CD14-positive monocyte (primary cell): ENCODE measurements at regions not wholly inside any gene's neighbourhood (a gene's known extent, or its start where the extent isn't known, plus 50 kb on each side); places are given as distances from the start of the nearest gene placed in this dataset.

Source experiments
- DNase-seq, 3 donors: peaks; one replicate each; pipeline ENCODE4 v3.0.0-alpha.2; 2011 to 2022
- H2AFZ ChIP-seq: 2 replicates; pipeline ENCODE4 v1.6.0; 2012; ENCODE audit warnings: mild to moderate bottlenecking, low read depth, low read length, inconsistent platforms; ENCODE audit not compliant: insufficient read depth, poor library complexity, severe bottlenecking
- H3K27ac ChIP-seq, 2 donors: 1 replicate in 1 of 2; 2 replicates in 1 of 2; pipeline ENCODE4 v1.5.1; 2012 to 2013; ENCODE audit warnings: low read length in 2 of 2, control low read depth in 1 of 2, inconsistent platforms in 1 of 2, low read depth in 1 of 2, mild to moderate bottlenecking in 1 of 2
- H3K27me3 ChIP-seq, 2 donors: one replicate each; pipeline versions ENCODE4 v1.6.0 to v1.6.1; 2011 to 2013; ENCODE audit warnings: low read length in 2 of 2; ENCODE audit not compliant: control insufficient read depth in 2 of 2, insufficient read depth in 2 of 2
- H3K36me3 ChIP-seq, 2 donors: replicated peaks in 1 of 2; 1 replicate in 1 of 2; 2 replicates in 1 of 2; pipeline versions ENCODE4 v1.5.1 to v1.6.1; 2012 to 2013; ENCODE audit warnings: low read length in 2 of 2, control low read depth in 1 of 2, inconsistent platforms in 1 of 2, mild to moderate bottlenecking in 1 of 2; ENCODE audit not compliant: insufficient read depth in 2 of 2, control insufficient read depth in 1 of 2
- H3K4me1 ChIP-seq, 2 donors: 1 replicate in 1 of 2; 2 replicates in 1 of 2; pipeline versions ENCODE4 v1.5.1 to v1.6.1; 2012 to 2013; ENCODE audit warnings: low read length in 2 of 2, control low read depth in 1 of 2, inconsistent platforms in 1 of 2, mild to moderate bottlenecking in 1 of 2, moderate library complexity in 1 of 2; ENCODE audit not compliant: insufficient read depth in 2 of 2, control insufficient read depth in 1 of 2
- H3K4me2 ChIP-seq: replicated peaks from 2 replicates; pipeline ENCODE3; 2012; ENCODE audit warnings: low read length, moderate library complexity, mild to moderate bottlenecking; ENCODE audit not compliant: poor library complexity, severe bottlenecking; ENCODE audit errors: extremely low read depth
- H3K4me3 ChIP-seq, 3 experiments: fragments of 200-600 bp in 1 of 3; sonication (generic) in 1 of 3; replicated peaks in 1 of 3; 1 replicate in 2 of 3; 2 replicates in 1 of 3; pipeline ENCODE4 v1.5.1; 2011 to 2013; ENCODE audit warnings: low read length in 3 of 3, mild to moderate bottlenecking in 3 of 3, control low read depth in 2 of 3, low read depth in 2 of 3, inconsistent platforms in 1 of 3, moderate library complexity in 1 of 3
- H3K79me2 ChIP-seq: 2 replicates; pipeline ENCODE4 v1.6.0; 2012; ENCODE audit warnings: mild to moderate bottlenecking, control low read depth, inconsistent platforms, low read length, moderate library complexity; ENCODE audit not compliant: insufficient read depth
- H3K9ac ChIP-seq: 2 replicates; pipeline ENCODE4 v1.6.0; 2017; ENCODE audit warnings: low read length, mild to moderate bottlenecking; ENCODE audit not compliant: insufficient read depth, poor library complexity, severe bottlenecking
- H3K9me3 ChIP-seq, 2 donors: replicated peaks in 1 of 2; 1 replicate in 1 of 2; 2 replicates in 1 of 2; pipeline versions ENCODE4 v1.5.1 to v1.6.1; 2012 to 2013; ENCODE audit warnings: low read length in 2 of 2, control low read depth in 1 of 2; ENCODE audit not compliant: control insufficient read depth in 1 of 2, insufficient read depth in 1 of 2
- H4K20me1 ChIP-seq: 2 replicates; pipeline ENCODE4 v1.6.0; 2012; ENCODE audit warnings: mild to moderate bottlenecking, low read length, control low read depth, moderate library complexity; ENCODE audit not compliant: insufficient read depth
- H3K27ac Mint-ChIP-seq, 7 donors: one replicate each; pipeline ENCODE4 v1.8.0; 2020; ENCODE audit warnings: mild to moderate bottlenecking in 7 of 7, mixed read lengths in 7 of 7, moderate library complexity in 6 of 7, inconsistent platforms in 2 of 7
- H3K27me3 Mint-ChIP-seq, 3 donors: one replicate each; pipeline ENCODE4 v1.8.0; 2021 to 2022; ENCODE audit warnings: low read depth in 3 of 3, mild to moderate bottlenecking in 3 of 3, mixed read lengths in 3 of 3, moderate library complexity in 3 of 3, inconsistent platforms in 1 of 3
- H3K36me3 Mint-ChIP-seq, 2 donors: one replicate each; pipeline ENCODE4 v1.8.0; 2020; ENCODE audit warnings: mixed read lengths in 2 of 2, inconsistent platforms in 1 of 2, mild to moderate bottlenecking in 1 of 2
- H3K4me1 Mint-ChIP-seq: one replicate; pipeline ENCODE4 v1.8.0; 2020; ENCODE audit warnings: mild to moderate bottlenecking, mixed read lengths
- H3K4me3 Mint-ChIP-seq, 2 donors: one replicate each; pipeline ENCODE4 v1.8.0; 2020; ENCODE audit warnings: mild to moderate bottlenecking in 2 of 2, mixed read lengths in 2 of 2, moderate library complexity in 1 of 2
- H3K9me3 Mint-ChIP-seq, 7 donors: one replicate each; pipeline ENCODE4 v1.8.0; 2020 to 2022; ENCODE audit warnings: mixed read lengths in 7 of 7, mild to moderate bottlenecking in 6 of 7, moderate library complexity in 6 of 7, inconsistent platforms in 2 of 7
- WGBS: methylation state at CpG from one replicate; pipeline ENCODE4 v1.1.5; 2013; ENCODE audit warnings: missing lambda C conversion rate; ENCODE audit not compliant: insufficient coverage; 5-methylcytosine and 5-hydroxymethylcytosine counted together
- intact Hi-C, 2 donors: fragments of 100-400 bp; cut with micrococcal nuclease; formaldehyde crosslinking; loops; one replicate each; pipeline versions ENCODE4 v1.15.0 to v1.15.1; 2023
- TF ChIP-seq, protein P1 (sequence below): fragments of 200-600 bp; IDR thresholded peaks from one replicate; pipeline ENCODE4 v1.8.0; 2022; ENCODE audit warnings: antibody characterized with exemption, mild to moderate bottlenecking

DNA sequence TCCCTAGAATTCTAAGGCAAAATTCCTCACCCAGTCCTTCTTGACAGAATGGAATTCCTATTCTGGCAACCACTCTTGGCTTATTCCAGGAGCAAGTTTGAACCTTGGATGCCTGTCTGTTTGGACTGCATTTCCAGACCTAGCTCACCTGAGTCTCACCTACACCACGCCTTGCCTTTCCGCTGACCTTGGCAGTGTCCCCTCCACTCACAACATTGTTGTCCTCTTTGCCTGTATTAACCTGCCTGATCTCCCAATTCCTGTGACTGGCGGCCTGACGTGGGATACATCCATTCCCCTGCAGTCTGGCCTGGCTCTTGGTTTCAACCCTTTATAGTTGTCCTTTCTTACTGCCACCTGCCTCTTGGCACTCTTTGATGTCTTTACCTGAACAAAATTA is 281.4 kb upstream of the SOX4 start:
- no peaks in the 10 kb centered on the region for H3K79me2 ChIP-seq
- H3K4me2 ChIP-seq = no peak overlapping the region
- no peak overlapping the region for H3K4me3 ChIP-seq
- H4K20me1 ChIP-seq = no peaks in the 10 kb centered on the region
- no peaks in the 10 kb centered on the region for H3K9me3 ChIP-seq
- DNase-seq = no peak
- no peak overlapping the region for H3K27ac Mint-ChIP-seq
- no peaks in the 10 kb centered on the region for H3K36me3 Mint-ChIP-seq
- 90% methylated on average over 4 of the region's 4 CpGs for WGBS
- H2AFZ ChIP-seq = no peak overlapping the region
- H3K27me3 ChIP-seq = no peaks in the 10 kb centered on the region
- peaks cover 0 to 1% (median 0%) of the 10 kb centered on the region in 3 donors for H3K27me3 Mint-ChIP-seq
- H3K4me1 Mint-ChIP-seq = peaks cover 2% of the 10 kb centered on the region
- TF ChIP-seq, protein P1, sequence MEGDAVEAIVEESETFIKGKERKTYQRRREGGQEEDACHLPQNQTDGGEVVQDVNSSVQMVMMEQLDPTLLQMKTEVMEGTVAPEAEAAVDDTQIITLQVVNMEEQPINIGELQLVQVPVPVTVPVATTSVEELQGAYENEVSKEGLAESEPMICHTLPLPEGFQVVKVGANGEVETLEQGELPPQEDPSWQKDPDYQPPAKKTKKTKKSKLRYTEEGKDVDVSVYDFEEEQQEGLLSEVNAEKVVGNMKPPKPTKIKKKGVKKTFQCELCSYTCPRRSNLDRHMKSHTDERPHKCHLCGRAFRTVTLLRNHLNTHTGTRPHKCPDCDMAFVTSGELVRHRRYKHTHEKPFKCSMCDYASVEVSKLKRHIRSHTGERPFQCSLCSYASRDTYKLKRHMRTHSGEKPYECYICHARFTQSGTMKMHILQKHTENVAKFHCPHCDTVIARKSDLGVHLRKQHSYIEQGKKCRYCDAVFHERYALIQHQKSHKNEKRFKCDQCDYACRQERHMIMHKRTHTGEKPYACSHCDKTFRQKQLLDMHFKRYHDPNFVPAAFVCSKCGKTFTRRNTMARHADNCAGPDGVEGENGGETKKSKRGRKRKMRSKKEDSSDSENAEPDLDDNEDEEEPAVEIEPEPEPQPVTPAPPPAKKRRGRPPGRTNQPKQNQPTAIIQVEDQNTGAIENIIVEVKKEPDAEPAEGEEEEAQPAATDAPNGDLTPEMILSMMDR = no peak
- no peak overlapping the region for H3K9ac ChIP-seq
- no peaks in the 10 kb centered on the region for H3K4me1 ChIP-seq
- H3K4me3 Mint-ChIP-seq = no peak overlapping the region
- H3K36me3 ChIP-seq = no peaks in the 10 kb centered on the region
- H3K27ac ChIP-seq = no peak overlapping the region
- no peaks in the 10 kb centered on the region for H3K9me3 Mint-ChIP-seq
- intact Hi-C loops = no loop called here

DNA sequence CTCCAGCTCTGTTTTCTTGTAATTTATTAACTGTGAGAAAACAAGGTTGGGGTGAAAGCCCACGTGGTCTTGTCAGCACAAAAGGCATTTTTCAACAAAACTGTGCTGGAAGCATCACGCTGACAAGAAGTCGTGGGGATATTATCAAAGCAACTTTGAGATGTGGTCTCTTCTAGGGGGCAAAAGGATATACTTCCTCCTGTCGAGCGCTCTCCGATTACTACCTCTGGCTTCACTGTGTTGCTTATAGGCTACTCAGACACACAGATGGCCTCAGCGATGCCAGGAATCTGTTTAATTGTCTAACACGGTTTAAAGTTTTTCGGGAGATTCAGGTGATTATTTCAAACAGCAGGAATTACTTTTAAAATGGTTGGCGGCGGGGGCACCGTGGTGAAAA is 275.9 kb upstream of the SOX4 start:
- no peak overlapping the region for H3K4me2 ChIP-seq
- H3K27ac Mint-ChIP-seq = no peak overlapping the region
- no peak overlapping the region for H3K4me3 Mint-ChIP-seq
- no peaks in the 10 kb centered on the region for H3K27me3 ChIP-seq
- H3K27ac ChIP-seq = no peak overlapping the region
- H3K36me3 Mint-ChIP-seq = no peaks in the 10 kb centered on the region
- peaks cover 2 to 11% (median 8%) of the 10 kb centered on the region in 7 donors for H3K9me3 Mint-ChIP-seq
- H3K79me2 ChIP-seq = no peaks in the 10 kb centered on the region
- H3K9me3 ChIP-seq = no peaks in the 10 kb centered on the region
- intact Hi-C loops = no loop called here
- H3K4me1 ChIP-seq = no peaks in the 10 kb centered on the region
- no peak overlapping the region for H3K9ac ChIP-seq
- DNase-seq = no peak
- H3K27me3 Mint-ChIP-seq = peaks cover 0 to 3% (median 0%) of the 10 kb centered on the region in 3 donors
- H3K4me1 Mint-ChIP-seq = no peaks in the 10 kb centered on the region
- no peak overlapping the region for H2AFZ ChIP-seq
- WGBS = 89% methylated on average over 12 of the region's 12 CpGs
- TF ChIP-seq, protein P1 = no peak
- no peaks in the 10 kb centered on the region for H3K36me3 ChIP-seq
- H3K4me3 ChIP-seq = no peak overlapping the region
- no peaks in the 10 kb centered on the region for H4K20me1 ChIP-seq
